Smooth muscle cell of the brain vasculature (primary cell): ENCODE measurements at regions not wholly inside any gene's neighbourhood (a gene's known extent, or its start where the extent isn't known, plus 50 kb on each side); places are given as distances from the start of the nearest gene placed in this dataset.
A peak's percentile ranks its signal among the peaks of the same experiment; 100 is the strongest.

ENCODE experiments used
- DNase-seq: peaks from one replicate; pipeline ENCODE4 v3.0.0-alpha.2; 2012; ENCODE audit warnings: low read depth, low spot score

GRCh38 chr10:116792817-116793216 is 50.5 kb upstream of the HSPA12A start:
- no peak for DNase-seq

- DNase-seq: no peak
Observed at GRCh38 chr10:116796469-116796868, 52.8 kb upstream of the ENO4 start.

GRCh38 chr10:116796910-116797513 is 52.3 kb upstream of the ENO4 start:
- DNase-seq: peak; percentile 47

GRCh38 chr10:116798859-116799258 is 50.4 kb upstream of the ENO4 start:
- no peak for DNase-seq
